GM23248 (cell line): ENCODE measurements at regions not wholly inside any gene's neighbourhood (a gene's known extent, or its start where the extent isn't known, plus 50 kb on each side); places are given as distances from the start of the nearest gene placed in this dataset.

Experiments
- EZH2 ChIP-seq: fragments of 200-600 bp; sonication (generic); IDR thresholded peaks from 2 replicates; pipeline ENCODE4 v1.6.1; 2018; ENCODE audit warnings: antibody characterized with exemption, mild to moderate bottlenecking; ENCODE audit not compliant: insufficient read depth, poor library complexity, severe bottlenecking
- EZH2phosphoT487 ChIP-seq: fragments of 200-600 bp; sonication (generic); IDR thresholded peaks from 2 replicates; pipeline ENCODE4 v1.6.1; 2018; ENCODE audit warnings: antibody characterized with exemption, moderate library complexity, mild to moderate bottlenecking, low read depth; ENCODE audit not compliant: insufficient read depth

GRCh38 chr2:2673406-2673805, 342.3 kb upstream of the MYT1L start:
- TF ChIP-seq EZH2phosphoT487 = no peak
- no peak for TF ChIP-seq EZH2
